ENCODE measurements at regions not wholly inside any gene's neighbourhood (a gene's known extent, or its start where the extent isn't known, plus 50 kb on each side); places are given as distances from the start of the nearest gene placed in this dataset.

- Histone ChIP-seq H3K27ac (no peak overlapping the region), H3K9me2 (ENCODE audit: insufficient read depth) (no peaks in the 10 kb centered on the region), H4K20me1 (ENCODE audit: insufficient read depth) (no peaks in the 10 kb centered on the region), H3K4me1 (ENCODE audit: insufficient read depth) (no peaks in the 10 kb centered on the region), H2AFZ (no peak overlapping the region), H3K4me3 (no peak overlapping the region), H3K27me3 (replicated peaks; ENCODE audit: insufficient read depth) (no peaks in the 10 kb centered on the region), H3K79me2 (ENCODE audit: insufficient read depth) (no peaks in the 10 kb centered on the region), H3K9me3 (ENCODE audit: low read depth) (no peaks in the 10 kb centered on the region), H3K4me2 (ENCODE audit: unreplicated experiment) (no peak overlapping the region), H3K36me3 (ENCODE audit: low read depth) (no peaks in the 10 kb centered on the region), H3K9ac (no peak overlapping the region), H3F3A (ENCODE audit: insufficient read depth) (no peaks in the 10 kb centered on the region)
- in situ Hi-C loops (cut with MboI) = no loop called here
- 68 to 72% methylated on average over 10 of the region's 10 CpGs for WGBS, 2 experiments (ENCODE audit: low coverage in 1 of 2, low lambda C conversion rate in 2 of 2, missing lambda C conversion rate in 2 of 2)
- DNase-seq = no peak
- TF ChIP-seq EZH2phosphoT487 (IDR thresholded peaks at IDR 0.05; ENCODE audit: insufficient read depth, low read depth) (no peak), EZH2 (IDR thresholded peaks at IDR 0.05; ENCODE audit: insufficient read depth, poor library complexity, severe bottlenecking) (no peak)
Measured at GRCh38 chr2:132274000-132274399, 112.2 kb upstream of the ANKRD30BL start.

GRCh38 chr2:132275396-132275795, 113.6 kb upstream of the ANKRD30BL start:
- TF ChIP-seq EZH2phosphoT487 (IDR thresholded peaks at IDR 0.05; ENCODE audit: insufficient read depth, low read depth) (no peak), EZH2 (IDR thresholded peaks at IDR 0.05; ENCODE audit: insufficient read depth, poor library complexity, severe bottlenecking) (no peak)
- in situ Hi-C loops (cut with MboI) = no loop called here
- no peaks in the 10 kb centered on the region for H3K9me2 ChIP-seq (ENCODE audit: insufficient read depth)
- H2AFZ ChIP-seq = no peak overlapping the region
- H3K36me3 ChIP-seq (ENCODE audit: low read depth) = no peaks in the 10 kb centered on the region
- no peaks in the 10 kb centered on the region for H3K79me2 ChIP-seq (ENCODE audit: insufficient read depth)
- H3K27ac ChIP-seq = no peak overlapping the region
- no peak overlapping the region for H3K9ac ChIP-seq
- no peaks in the 10 kb centered on the region for H4K20me1 ChIP-seq (ENCODE audit: insufficient read depth)
- no peak for DNase-seq
- no peaks in the 10 kb centered on the region for H3K4me1 ChIP-seq (ENCODE audit: insufficient read depth)
- no peaks in the 10 kb centered on the region for H3K27me3 ChIP-seq (replicated peaks; ENCODE audit: insufficient read depth)
- no peaks in the 10 kb centered on the region for H3K9me3 ChIP-seq (ENCODE audit: low read depth)
- 83 to 86% methylated on average over 16 of the region's 17 CpGs for WGBS, 2 experiments (ENCODE audit: low coverage in 1 of 2, low lambda C conversion rate in 2 of 2, missing lambda C conversion rate in 2 of 2)
- no peaks in the 10 kb centered on the region for H3F3A ChIP-seq (ENCODE audit: insufficient read depth)
- H3K4me2 ChIP-seq (ENCODE audit: unreplicated experiment) = no peak overlapping the region
- no peak overlapping the region for H3K4me3 ChIP-seq

GRCh38 chr2:132276571-132276981, 114.8 kb upstream of the ANKRD30BL start:
- in situ Hi-C loops (cut with MboI) = no loop called here
- no peak for DNase-seq
- Histone ChIP-seq H3K27me3 (replicated peaks; ENCODE audit: insufficient read depth) (no peaks in the 10 kb centered on the region), H3K79me2 (ENCODE audit: insufficient read depth) (no peaks in the 10 kb centered on the region), H3K4me1 (ENCODE audit: insufficient read depth) (no peaks in the 10 kb centered on the region), H4K20me1 (ENCODE audit: insufficient read depth) (no peaks in the 10 kb centered on the region), H3K9me3 (ENCODE audit: low read depth) (no peaks in the 10 kb centered on the region), H2AFZ (no peak overlapping the region), H3K27ac (no peak overlapping the region), H3K9me2 (ENCODE audit: insufficient read depth) (no peaks in the 10 kb centered on the region), H3K4me2 (ENCODE audit: unreplicated experiment) (no peak overlapping the region), H3K9ac (no peak overlapping the region), H3F3A (ENCODE audit: insufficient read depth) (no peaks in the 10 kb centered on the region), H3K4me3 (no peak overlapping the region), H3K36me3 (ENCODE audit: low read depth) (no peaks in the 10 kb centered on the region)
- 56 to 62% methylated on average over 10 of the region's 10 CpGs for WGBS, 2 experiments (ENCODE audit: low coverage in 1 of 2, low lambda C conversion rate in 2 of 2, missing lambda C conversion rate in 2 of 2)
- TF ChIP-seq EZH2phosphoT487 (IDR thresholded peaks at IDR 0.05; ENCODE audit: insufficient read depth, low read depth) (no peak), EZH2 (IDR thresholded peaks at IDR 0.05; ENCODE audit: insufficient read depth, poor library complexity, severe bottlenecking) (no peak)

GRCh38 chr2:132278267-132278666, 116.5 kb upstream of the ANKRD30BL start:
- Histone ChIP-seq H3K4me1 (ENCODE audit: insufficient read depth) (no peaks in the 10 kb centered on the region), H3K9me2 (ENCODE audit: insufficient read depth) (no peaks in the 10 kb centered on the region), H3K36me3 (ENCODE audit: low read depth) (no peaks in the 10 kb centered on the region), H3K9ac (no peak overlapping the region), H4K20me1 (ENCODE audit: insufficient read depth) (no peaks in the 10 kb centered on the region), H3F3A (ENCODE audit: insufficient read depth) (no peaks in the 10 kb centered on the region), H2AFZ (no peak overlapping the region), H3K27ac (no peak overlapping the region), H3K9me3 (ENCODE audit: low read depth) (no peaks in the 10 kb centered on the region), H3K4me2 (ENCODE audit: unreplicated experiment) (no peak overlapping the region), H3K4me3 (no peak overlapping the region), H3K79me2 (ENCODE audit: insufficient read depth) (no peaks in the 10 kb centered on the region), H3K27me3 (replicated peaks; ENCODE audit: insufficient read depth) (no peaks in the 10 kb centered on the region)
- in situ Hi-C loops (cut with MboI) = no loop called here
- TF ChIP-seq EZH2 (IDR thresholded peaks at IDR 0.05; ENCODE audit: insufficient read depth, poor library complexity, severe bottlenecking) = no peak
- TF ChIP-seq EZH2phosphoT487 (IDR thresholded peaks at IDR 0.05; ENCODE audit: insufficient read depth, low read depth) = no peak
- 68 to 71% methylated on average over 23 of the region's 23 CpGs for WGBS, 2 experiments (ENCODE audit: low coverage in 1 of 2, low lambda C conversion rate in 2 of 2, missing lambda C conversion rate in 2 of 2)
- DNase-seq = no peak

- H3K4me3 ChIP-seq = no peak overlapping the region
- no peaks in the 10 kb centered on the region for H3K9me2 ChIP-seq (ENCODE audit: insufficient read depth)
- H3F3A ChIP-seq (ENCODE audit: insufficient read depth) = no peaks in the 10 kb centered on the region
- no peaks in the 10 kb centered on the region for H3K9me3 ChIP-seq (ENCODE audit: low read depth)
- no peaks in the 10 kb centered on the region for H3K4me1 ChIP-seq (ENCODE audit: insufficient read depth)
- no peak for DNase-seq
- H3K27ac ChIP-seq = no peak overlapping the region
- no peak overlapping the region for H2AFZ ChIP-seq
- H3K9ac ChIP-seq = no peak overlapping the region
- no peaks in the 10 kb centered on the region for H3K79me2 ChIP-seq (ENCODE audit: insufficient read depth)
- 65% methylated on average over 8 to 11 of the region's 11 CpGs for WGBS, 2 experiments (ENCODE audit: low coverage in 1 of 2, low lambda C conversion rate in 2 of 2, missing lambda C conversion rate in 2 of 2)
- no peaks in the 10 kb centered on the region for H3K27me3 ChIP-seq (replicated peaks; ENCODE audit: insufficient read depth)
- no peak overlapping the region for H3K4me2 ChIP-seq (ENCODE audit: unreplicated experiment)
- in situ Hi-C loops (cut with MboI) = no loop called here
- H3K36me3 ChIP-seq (ENCODE audit: low read depth) = no peaks in the 10 kb centered on the region
- H4K20me1 ChIP-seq (ENCODE audit: insufficient read depth) = no peaks in the 10 kb centered on the region
- no peak for TF ChIP-seq EZH2 (IDR thresholded peaks at IDR 0.05; ENCODE audit: insufficient read depth, poor library complexity, severe bottlenecking)
- TF ChIP-seq EZH2phosphoT487 (IDR thresholded peaks at IDR 0.05; ENCODE audit: insufficient read depth, low read depth) = no peak
Measured at GRCh38 chr2:132279344-132279743, 117.6 kb upstream of the ANKRD30BL start.

Measured in GM23248 (cell line).